Neural cell (in vitro differentiated cells): ENCODE measurements at regions not wholly inside any gene's neighbourhood (a gene's known extent, or its start where the extent isn't known, plus 50 kb on each side); places are given as distances from the start of the nearest gene placed in this dataset.

Experiments used
- H2AFZ ChIP-seq: fragments of 200-600, 300-800 bp; sonication (generic), shearing (Covaris generic); 2 replicates; pipeline ENCODE4 v1.6.0; 2014; ENCODE audit warnings: low read depth, mild to moderate bottlenecking, antibody characterized with exemption, low read length, moderate library complexity
- H3F3A ChIP-seq: fragments of 200-600 bp; shearing (Covaris generic); 2 replicates; pipeline ENCODE4 v1.6.1; 2016; ENCODE audit warnings: mild to moderate bottlenecking, moderate library complexity, mixed read lengths, antibody characterized with exemption, low read length; ENCODE audit not compliant: insufficient read depth, poor library complexity, severe bottlenecking
- H3K27ac ChIP-seq: fragments of 200-600, 300-800 bp; sonication (generic), shearing (Covaris generic); 2 replicates; pipeline ENCODE4 v1.5.1; 2014; ENCODE audit warnings: mild to moderate bottlenecking, low read length, moderate library complexity
- H3K27me3 ChIP-seq: fragments of 300-800, 200-600 bp; sonication (generic), shearing (Covaris generic); 2 replicates; pipeline ENCODE4 v1.6.0; 2014; ENCODE audit warnings: mild to moderate bottlenecking, low read depth, low read length, moderate library complexity; ENCODE audit not compliant: insufficient read depth
- H3K36me3 ChIP-seq: fragments of 300-800, 200-600 bp; sonication (generic), shearing (Covaris generic); 2 replicates; pipeline ENCODE4 v1.5.1; 2014; ENCODE audit warnings: mild to moderate bottlenecking, antibody characterized with exemption, low read length, moderate library complexity; ENCODE audit not compliant: insufficient read depth
- H3K4me2 ChIP-seq: fragments of 300-800, 200-600 bp; sonication (generic), shearing (Covaris generic); 2 replicates; pipeline ENCODE4 v1.6.0; 2014; ENCODE audit warnings: mild to moderate bottlenecking, low read length
- H3K4me3 ChIP-seq: fragments of 300-800, 200-600 bp; sonication (generic), shearing (Covaris generic); 2 replicates; pipeline ENCODE4 v1.5.1; 2014; ENCODE audit warnings: mild to moderate bottlenecking, low read length, moderate library complexity
- H3K79me2 ChIP-seq: fragments of 200-600 bp; shearing (Covaris generic); replicated peaks from 2 replicates; pipeline ENCODE4 v1.6.0; 2014; ENCODE audit warnings: mild to moderate bottlenecking, low read length, moderate library complexity; ENCODE audit not compliant: insufficient read depth
- H3K9ac ChIP-seq: fragments of 300-800, 200-600 bp; sonication (generic), shearing (Covaris generic); 2 replicates; pipeline ENCODE4 v1.6.1; 2016; ENCODE audit warnings: mild to moderate bottlenecking, low read length, mixed read lengths
- H3K9me2 ChIP-seq: fragments of 200-600 bp; shearing (Covaris generic); 2 replicates; pipeline ENCODE4 v1.6.1; 2016; ENCODE audit warnings: mild to moderate bottlenecking, low read length, mixed read lengths; ENCODE audit not compliant: insufficient read depth
- H3K9me3 ChIP-seq: fragments of 200-600, 300-800 bp; sonication (generic), shearing (Covaris generic); 2 replicates; pipeline ENCODE4 v1.6.1; 2016; ENCODE audit warnings: mild to moderate bottlenecking, mixed run types, low read length, moderate library complexity, mixed read lengths
- H4K20me1 ChIP-seq: fragments of 200-600 bp; shearing (Covaris generic); 2 replicates; pipeline ENCODE4 v1.6.1; 2016; ENCODE audit warnings: mild to moderate bottlenecking, mixed run types; ENCODE audit not compliant: insufficient read depth
- CTCF ChIP-seq: fragments of 450-650 bp; IDR thresholded peaks from 2 replicates; pipeline ENCODE4 v1.5.1; 2014; ENCODE audit warnings: antibody characterized with exemption, mild to moderate bottlenecking, moderate library complexity; ENCODE audit not compliant: poor library complexity, severe bottlenecking
- EP300 ChIP-seq: fragments of 450-650 bp; conservative IDR thresholded peaks from 2 replicates; pipeline ENCODE4 v1.6.1; 2014; ENCODE audit warnings: antibody characterized with exemption, mild to moderate bottlenecking, moderate library complexity; ENCODE audit not compliant: poor library complexity, severe bottlenecking
- EZH2 ChIP-seq: fragments of 200-600, 300-800 bp; shearing (Covaris generic), sonication (generic); IDR thresholded peaks from 2 replicates; pipeline ENCODE4 v1.6.1; 2014; ENCODE audit warnings: antibody characterized with exemption, low read length, borderline replicate concordance, mild to moderate bottlenecking; ENCODE audit not compliant: insufficient read depth, poor library complexity, severe bottlenecking
- MXI1 ChIP-seq: fragments of 450-650 bp; conservative IDR thresholded peaks from 2 replicates; pipeline ENCODE4 v1.6.1; 2014; ENCODE audit warnings: antibody characterized with exemption, mild to moderate bottlenecking; ENCODE audit not compliant: poor library complexity, severe bottlenecking
- POLR2AphosphoS5 ChIP-seq: IDR thresholded peaks from 2 replicates; pipeline ENCODE4 v1.6.1; 2012
- RAD21 ChIP-seq: fragments of 450-650 bp; conservative IDR thresholded peaks from 2 replicates; pipeline ENCODE4 v1.6.1; 2014; ENCODE audit warnings: antibody characterized with exemption, mild to moderate bottlenecking, moderate library complexity
- REST ChIP-seq: IDR thresholded peaks from 2 replicates; pipeline ENCODE4 v1.6.1; 2012; ENCODE audit warnings: borderline replicate concordance
- SMC3 ChIP-seq: fragments of 450-650 bp; conservative IDR thresholded peaks from 2 replicates; pipeline ENCODE4 v1.6.1; 2014; ENCODE audit warnings: antibody characterized with exemption, mild to moderate bottlenecking, moderate library complexity; ENCODE audit not compliant: poor library complexity
- TAF1 ChIP-seq: IDR thresholded peaks from 2 replicates; pipeline ENCODE4 v1.6.1; 2012; ENCODE audit warnings: low read depth

GRCh38 chr11:95299078-95299679 is 68.2 kb upstream of the SESN3 start:
- no peak overlapping the region for H2AFZ ChIP-seq
- TF ChIP-seq TAF1 (no peak), REST (no peak), SMC3 (no peak), CTCF (no peak), RAD21 (no peak), POLR2AphosphoS5 (no peak), EP300 (no peak), MXI1 (no peak), EZH2 (no peak)

GRCh38 chr11:95297680-95298452 is 66.9 kb upstream of the SESN3 start:
- no peak for TF ChIP-seq RAD21
- no peak for TF ChIP-seq TAF1
- H2AFZ ChIP-seq = no peak overlapping the region
- no peaks in the 10 kb centered on the region for H3K36me3 ChIP-seq
- no peaks in the 10 kb centered on the region for H3K27me3 ChIP-seq
- no peak overlapping the region for H3K4me3 ChIP-seq
- no peak overlapping the region for H3K27ac ChIP-seq
- no peaks in the 10 kb centered on the region for H3F3A ChIP-seq
- H3K9me3 ChIP-seq = no peaks in the 10 kb centered on the region
- H3K4me2 ChIP-seq = no peak overlapping the region
- H3K9ac ChIP-seq = no peak overlapping the region
- no peaks in the 10 kb centered on the region for H3K79me2 ChIP-seq
- H3K9me2 ChIP-seq = no peaks in the 10 kb centered on the region
- no peaks in the 10 kb centered on the region for H4K20me1 ChIP-seq

More at GRCh38 chr11:95299078-95299679, 68.2 kb upstream of the SESN3 start:
- Histone ChIP-seq H3K27ac (no peak overlapping the region), H3K27me3 (no peaks in the 10 kb centered on the region), H4K20me1 (no peaks in the 10 kb centered on the region), H3F3A (no peaks in the 10 kb centered on the region), H3K4me2 (no peak overlapping the region), H3K4me3 (no peak overlapping the region), H3K9me3 (no peaks in the 10 kb centered on the region), H3K9me2 (no peaks in the 10 kb centered on the region), H3K9ac (no peak overlapping the region), H3K36me3 (no peaks in the 10 kb centered on the region), H3K79me2 (no peaks in the 10 kb centered on the region)
